HepG2 (cell line): ENCODE measurements at regions not wholly inside any gene's neighbourhood (a gene's known extent, or its start where the extent isn't known, plus 50 kb on each side); places are given as distances from the start of the nearest gene placed in this dataset.

ENCODE experiments used
- ARHGAP35 ChIP-seq: sonication (generic); formaldehyde crosslinking; IDR thresholded peaks from 2 replicates; pipeline ENCODE4 v1.9.0; 2022; ENCODE audit warnings: mild to moderate bottlenecking, inconsistent platforms, moderate library complexity, missing genetic modification reagents, borderline replicate concordance
- ATF5 ChIP-seq: sonication (generic); formaldehyde crosslinking; IDR thresholded peaks from 2 replicates; pipeline ENCODE4 v1.4.0; 2020; ENCODE audit warnings: mild to moderate bottlenecking, low read depth, missing genetic modification reagents
- CSRNP1 ChIP-seq: sonication (generic); formaldehyde crosslinking; IDR thresholded peaks from 2 replicates; pipeline ENCODE4 v1.8.1; 2023; ENCODE audit warnings: mild to moderate bottlenecking, missing genetic modification reagents
- DZIP1 ChIP-seq: sonication (generic); formaldehyde crosslinking; IDR thresholded peaks from 2 replicates; pipeline ENCODE4 v1.5.0; 2020; ENCODE audit warnings: mild to moderate bottlenecking, missing genetic modification reagents
- PCBP2 ChIP-seq: fragments of 200-400 bp; formaldehyde crosslinking; optimal IDR thresholded peaks from 2 replicates; pipeline ENCODE3; 2018; ENCODE audit warnings: low read length, low read depth; ENCODE audit not compliant: poor library complexity, severe bottlenecking
- SIX1 ChIP-seq: sonication (generic); formaldehyde crosslinking; IDR thresholded peaks from 2 replicates; pipeline ENCODE4 v1.4.0; 2020; ENCODE audit warnings: missing genetic modification reagents, borderline replicate concordance
- TMF1 ChIP-seq: sonication (generic); formaldehyde crosslinking; IDR thresholded peaks from 2 replicates; pipeline ENCODE4 v1.8.1; 2022; ENCODE audit warnings: low read depth, missing genetic modification reagents
- U2AF1 ChIP-seq: fragments of 200-400 bp; formaldehyde crosslinking; optimal IDR thresholded peaks from 2 replicates; pipeline ENCODE3; 2017; ENCODE audit warnings: mild to moderate bottlenecking, low read depth, low read length
- ZBTB3 ChIP-seq: sonication (generic); formaldehyde crosslinking; IDR thresholded peaks from 2 replicates; pipeline ENCODE4 v1.4.0; 2020; ENCODE audit warnings: low read depth, mild to moderate bottlenecking, moderate library complexity, missing genetic modification reagents, borderline replicate concordance
- ZBTB7A ChIP-seq: sonication (generic); formaldehyde crosslinking; IDR thresholded peaks from 2 replicates; pipeline ENCODE4 v1.8.0; 2022; ENCODE audit warnings: mild to moderate bottlenecking, missing genetic modification reagents
- ZNF318 ChIP-seq: sonication (generic); formaldehyde crosslinking; IDR thresholded peaks from 2 replicates; pipeline ENCODE4 v1.4.0; 2020; ENCODE audit warnings: mild to moderate bottlenecking, missing genetic modification reagents
- ZNF446 ChIP-seq: sonication (generic); formaldehyde crosslinking; IDR thresholded peaks from 2 replicates; pipeline ENCODE4 v1.5.0; 2020; ENCODE audit warnings: mild to moderate bottlenecking, missing genetic modification reagents
- ZNF577 ChIP-seq: sonication (generic); formaldehyde crosslinking; IDR thresholded peaks from 2 replicates; pipeline ENCODE4 v1.4.0; 2020; ENCODE audit warnings: mild to moderate bottlenecking, low read depth, missing genetic modification reagents, borderline replicate concordance
- ZNF83 ChIP-seq: sonication (generic); formaldehyde crosslinking; IDR thresholded peaks from 2 replicates; pipeline ENCODE4 v1.4.0; 2020; ENCODE audit warnings: missing genetic modification reagents, mild to moderate bottlenecking, borderline replicate concordance
- ZNF879 ChIP-seq: sonication (generic); formaldehyde crosslinking; IDR thresholded peaks from 2 replicates; pipeline ENCODE4 v1.8.1; 2023; ENCODE audit warnings: missing genetic modification reagents
- ZNF883 ChIP-seq: sonication (generic); formaldehyde crosslinking; IDR thresholded peaks from 2 replicates; pipeline ENCODE4 v1.5.1; 2020; ENCODE audit warnings: mild to moderate bottlenecking, missing genetic modification reagents; ENCODE audit errors: not compliant biosample characterization

DNA sequence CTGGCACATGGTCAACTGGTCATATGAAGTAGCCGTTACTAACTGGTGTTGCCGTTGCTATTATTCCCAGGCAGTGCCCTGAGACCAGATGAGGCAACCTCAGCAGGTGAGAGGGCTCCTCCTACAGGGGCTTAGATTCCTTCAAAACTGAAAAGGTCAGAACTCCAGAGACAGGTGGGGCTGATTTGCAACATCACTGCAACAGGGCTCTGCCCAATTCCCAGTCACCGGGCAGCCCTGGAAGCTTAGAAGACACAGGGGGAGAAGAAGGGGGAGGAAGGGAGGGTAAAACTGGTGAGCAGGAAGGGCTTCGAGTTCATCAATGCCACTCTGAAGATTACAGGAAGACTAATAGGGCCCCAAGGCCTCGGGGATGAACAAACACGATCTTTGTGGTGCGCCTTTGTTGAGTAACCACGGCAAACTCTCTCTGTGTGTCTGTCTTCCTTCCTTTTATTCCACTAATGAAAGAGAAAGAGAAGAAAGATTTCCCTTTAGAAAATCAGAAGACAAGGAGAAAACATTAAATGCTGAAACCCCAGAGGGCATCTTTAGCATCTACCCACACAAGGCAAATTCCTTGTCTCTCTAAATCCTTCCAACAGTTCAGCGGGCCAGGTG lies 749.1 kb upstream of the TBX3 start (continued):
- TF ChIP-seq PCBP2 (no peak), ZNF83 (no peak), ZBTB3 (CRISPR knock-in tag) (no peak), ZNF883 (CRISPR knock-in tag) (no peak), SIX1 (no peak), DZIP1 (no peak), U2AF1 (no peak), ZBTB7A (CRISPR knock-in tag) (peak; percentile 67; the same call in 1 of the 2 replicates), ZNF879 (CRISPR knock-in tag) (no peak), ZNF318 (CRISPR knock-in tag) (no peak), TMF1 (CRISPR knock-in tag) (no peak), ZNF577 (CRISPR knock-in tag) (no peak), ARHGAP35 (no peak), ZNF446 (no peak), ATF5 (CRISPR knock-in tag) (no peak), CSRNP1 (CRISPR knock-in tag) (no peak)
